Sciatic nerve (tissue), 2 donors: ENCODE measurements at regions not wholly inside any gene's neighbourhood (a gene's known extent, or its start where the extent isn't known, plus 50 kb on each side); places are given as distances from the start of the nearest gene placed in this dataset.
"Not testable (repeated sequence)": the region's sequence is repeated elsewhere in the genome, so short reads cannot be mapped to it uniquely, and the experiment has no call there.

Experiments used
- ATAC-seq: fragments of 200-7000 bp; cut with Tn5 transposase; one replicate; pipeline ENCODE4 v1.9.1; 2020; ENCODE audit warnings: mild to moderate bottlenecking, moderate library complexity
- DNase-seq: peaks from one replicate; pipeline ENCODE4 v3.0.0-alpha.2; 2020; ENCODE audit warnings: low spot score
- intact Hi-C: fragments of 100-400 bp; cut with DNase I; formaldehyde crosslinking; loops from one replicate; pipeline ENCODE4 v1.14.2; 2022
- donor health status: DM: no; HTN: no; CAD: no.
- donor health status: DM: no; HTN: no; CAD: no.

DNA sequence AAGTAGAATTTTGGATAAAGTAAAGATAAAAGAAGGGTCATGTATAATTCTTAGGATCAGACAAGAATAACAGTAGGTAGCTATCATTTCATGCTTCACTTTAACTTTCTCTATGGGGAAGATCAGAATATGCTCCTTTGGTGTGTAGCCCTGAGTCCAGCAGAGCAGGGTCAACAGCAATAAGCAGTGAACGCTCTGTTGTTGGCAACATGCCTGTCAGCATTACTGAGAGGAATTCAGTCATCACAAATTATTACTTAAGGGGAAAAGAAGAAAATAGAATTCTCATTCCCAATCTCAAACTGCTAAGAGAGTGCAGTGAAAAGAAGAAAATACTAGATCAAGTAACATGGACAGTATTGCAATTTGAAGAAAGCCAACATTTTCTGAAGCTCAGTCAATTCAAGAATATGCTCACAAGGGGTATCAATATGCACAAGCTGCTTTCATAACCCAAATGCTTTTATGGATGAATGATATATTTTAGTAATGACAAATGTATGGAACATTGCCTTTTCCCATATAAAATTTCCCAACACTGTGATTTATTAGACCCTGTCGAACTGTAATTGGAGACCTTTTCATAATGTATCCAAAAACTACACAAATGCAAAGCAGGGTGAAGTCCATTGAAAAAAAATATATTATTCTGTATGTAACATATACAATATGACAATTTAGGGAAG, 1359.4 kb downstream of the EFNA5 start:
- DNase-seq = no peak
- intact Hi-C loops = no loop called here
- no peak for ATAC-seq

DNA sequence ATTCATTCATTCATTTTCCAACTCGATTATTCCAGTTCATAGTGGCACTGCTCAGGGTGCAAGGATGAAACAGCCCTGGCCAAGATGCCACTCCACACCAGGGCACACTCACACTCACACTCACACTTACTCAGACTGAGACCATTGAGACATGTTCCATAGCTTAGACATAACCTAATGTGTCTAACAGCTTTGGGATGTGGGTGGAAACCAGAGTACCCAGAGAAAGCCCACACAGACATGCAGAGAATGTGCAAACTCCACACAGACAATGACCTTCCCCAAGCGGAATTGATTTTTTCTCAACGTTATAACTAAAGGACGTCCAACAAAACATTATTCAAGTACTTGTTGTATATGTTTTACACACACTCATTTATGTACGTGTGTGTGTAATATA, 1363.5 kb downstream of the EFNA5 start:
- intact Hi-C loops = no loop called here
- DNase-seq (no peak), ATAC-seq (no peak)

DNA sequence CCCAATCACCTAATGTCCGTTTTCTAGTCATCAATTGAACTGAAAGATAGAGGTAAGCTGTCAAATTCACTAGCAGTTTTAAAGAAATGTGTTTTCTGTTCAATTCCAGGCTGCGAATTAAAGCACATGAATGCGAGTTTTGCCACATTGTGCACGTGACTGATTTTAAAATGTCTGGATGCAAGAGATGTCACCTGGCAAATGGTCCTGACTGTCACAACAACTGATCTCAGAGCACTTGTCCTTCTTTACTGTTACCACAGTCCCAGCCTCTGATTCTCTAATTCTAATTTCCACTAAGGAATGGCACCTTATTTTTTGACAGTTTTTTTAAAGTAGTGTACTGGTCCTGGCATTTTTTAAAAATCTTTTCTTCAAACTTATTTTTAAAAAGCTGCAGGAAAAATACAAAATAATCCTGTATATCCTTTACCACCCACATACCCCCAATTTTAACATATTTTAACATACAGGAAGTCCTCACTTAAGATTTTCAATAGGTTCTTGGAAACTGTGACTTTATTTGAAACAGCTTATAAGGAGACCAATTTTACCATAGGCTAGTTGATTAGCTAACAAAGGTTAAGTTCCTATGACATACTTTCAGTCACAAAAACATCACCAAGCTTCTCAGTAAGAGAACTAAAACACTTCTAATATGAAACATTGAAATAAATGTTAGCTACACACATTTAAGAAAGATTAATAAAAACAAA, 1364.3 kb downstream of the EFNA5 start:
- no peak for ATAC-seq
- DNase-seq = no peak
- intact Hi-C loops = no loop called here

DNA sequence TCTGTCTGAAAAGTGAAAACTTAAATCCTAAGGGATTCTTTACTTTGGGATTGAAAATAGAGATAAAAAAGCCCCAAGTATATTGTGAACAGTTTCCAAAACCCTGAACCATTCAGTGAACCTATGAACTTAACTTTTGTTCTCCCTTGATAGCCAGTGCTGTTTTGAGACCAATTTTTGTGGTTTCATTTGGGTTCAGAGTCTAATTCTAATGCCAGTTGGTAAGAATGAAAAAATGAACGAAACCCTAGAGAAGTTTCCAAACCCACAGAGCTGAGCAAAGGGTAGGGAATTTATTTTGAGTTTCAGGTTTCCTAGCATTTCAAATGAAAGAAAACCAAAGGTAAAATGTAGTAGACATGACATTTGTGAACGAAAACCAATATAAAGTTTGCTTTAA, 1366.8 kb downstream of the EFNA5 start:
- intact Hi-C loops = no loop called here
- ATAC-seq = no peak
- DNase-seq = no peak

- ATAC-seq (no peak), DNase-seq (no peak)
- intact Hi-C loops = no loop called here
These were observed 1378.1 kb downstream of the EFNA5 start for GRCh38 chr5:106292654-106293053.

GRCh38 chr5:106290841-106291240, 1379.9 kb downstream of the EFNA5 start:
- no peak for ATAC-seq
- no peak for DNase-seq
- intact Hi-C loops = no loop called here

DNA sequence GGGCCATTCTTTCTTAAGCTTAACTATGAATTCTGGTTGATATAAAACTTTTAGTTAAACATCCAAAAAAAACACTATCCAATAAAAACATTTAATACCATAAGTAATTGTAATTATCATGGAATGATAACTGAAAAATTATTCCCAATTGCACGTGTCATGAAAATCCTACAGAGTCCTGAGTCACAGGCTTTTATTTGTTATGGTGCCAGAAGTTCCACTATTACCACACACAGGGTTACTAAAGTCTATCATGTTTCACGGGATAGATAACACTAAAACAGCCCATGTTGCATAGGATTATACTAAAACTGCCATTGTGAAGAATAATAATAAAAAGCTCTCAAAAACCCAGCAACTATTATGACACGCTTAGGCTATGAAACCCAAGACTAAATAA, 1381.8 kb downstream of the EFNA5 start:
- intact Hi-C loops = no loop called here
- ATAC-seq (no peak), DNase-seq (no peak)

GRCh38 chr5:106277540-106278096, 1393.1 kb downstream of the EFNA5 start:
- intact Hi-C loops = no loop called here
- DNase-seq = no peak
- ATAC-seq = no peak

- intact Hi-C loops = no loop called here
- ATAC-seq (peak; percentile 28), DNase-seq (no peak)
These were observed 1401.4 kb downstream of the EFNA5 start for GRCh38 chr5:106269252-106269843.

DNA sequence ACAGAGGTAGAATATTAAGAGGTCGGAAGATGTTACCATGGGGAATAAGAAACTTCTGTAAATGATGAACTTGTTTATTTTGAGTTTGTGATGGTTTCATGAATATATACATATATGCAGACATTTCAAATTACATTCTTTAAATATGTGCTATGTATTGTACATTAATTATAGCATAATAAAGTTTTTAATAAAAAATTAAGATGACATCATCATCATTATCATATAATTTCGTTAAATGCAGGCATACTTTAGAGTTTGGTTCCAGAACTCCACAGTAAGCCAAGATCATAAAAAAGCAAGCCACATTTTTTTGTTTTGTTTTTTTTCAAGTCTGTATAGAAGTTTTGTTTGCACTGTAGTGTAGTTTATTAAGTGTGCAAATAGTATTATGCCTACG, 1403.5 kb downstream of the EFNA5 start:
- intact Hi-C loops = no loop called here
- DNase-seq (no peak), ATAC-seq (no peak)

DNA sequence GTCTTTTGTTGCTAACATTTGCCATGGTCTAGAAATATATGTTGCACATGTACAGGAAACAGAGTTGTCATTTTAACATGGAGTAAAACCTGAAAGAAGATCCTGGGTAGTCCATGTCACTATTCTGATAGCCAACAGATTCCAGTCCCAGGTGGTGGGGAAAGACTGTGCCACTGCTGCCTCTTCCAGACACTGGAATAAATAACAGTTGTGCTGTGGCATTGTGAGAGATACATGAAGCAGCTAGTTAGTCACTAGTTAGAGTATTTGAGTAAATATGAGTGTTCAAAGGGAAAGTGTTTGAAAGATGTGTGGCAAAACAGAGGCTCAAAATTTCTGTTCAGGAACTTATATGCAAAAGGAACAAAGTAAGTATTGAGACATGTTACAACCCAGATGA, 1408.3 kb downstream of the EFNA5 start:
- intact Hi-C loops = no loop called here
- ATAC-seq (no peak), DNase-seq (no peak)

DNA sequence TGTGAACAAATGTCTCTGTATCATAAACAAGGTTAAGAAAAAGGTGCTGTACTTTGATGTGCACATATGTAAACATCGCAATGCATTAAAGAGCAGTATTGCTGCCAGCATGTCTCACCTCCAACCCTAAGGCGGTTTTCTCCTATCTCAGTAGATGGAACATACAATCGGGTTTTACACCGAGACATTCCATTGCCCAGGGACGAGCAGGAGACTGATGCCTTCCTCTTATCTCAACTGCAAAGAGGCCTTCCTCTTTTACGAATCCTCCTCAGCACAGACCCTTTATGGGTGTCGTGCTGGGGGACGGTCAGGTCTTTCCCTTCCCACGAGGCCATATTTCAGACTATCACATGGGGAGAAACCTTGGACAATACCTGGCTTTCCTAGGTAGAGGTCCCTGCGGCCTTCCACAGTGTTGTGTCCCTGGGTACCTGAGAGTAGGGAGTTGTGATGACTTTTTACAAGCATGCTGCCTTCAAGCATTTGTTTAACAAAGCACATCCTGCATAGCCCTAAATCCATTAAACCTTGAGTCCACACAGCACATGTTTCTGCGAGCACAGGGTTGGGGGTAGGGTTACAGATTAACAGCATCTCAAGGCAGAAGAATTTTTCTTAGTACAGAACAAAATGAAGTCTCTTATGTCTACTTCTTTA, 1411.2 kb downstream of the EFNA5 start:
- DNase-seq, ATAC-seq, intact Hi-C loops: not testable (repeated sequence)

DNA sequence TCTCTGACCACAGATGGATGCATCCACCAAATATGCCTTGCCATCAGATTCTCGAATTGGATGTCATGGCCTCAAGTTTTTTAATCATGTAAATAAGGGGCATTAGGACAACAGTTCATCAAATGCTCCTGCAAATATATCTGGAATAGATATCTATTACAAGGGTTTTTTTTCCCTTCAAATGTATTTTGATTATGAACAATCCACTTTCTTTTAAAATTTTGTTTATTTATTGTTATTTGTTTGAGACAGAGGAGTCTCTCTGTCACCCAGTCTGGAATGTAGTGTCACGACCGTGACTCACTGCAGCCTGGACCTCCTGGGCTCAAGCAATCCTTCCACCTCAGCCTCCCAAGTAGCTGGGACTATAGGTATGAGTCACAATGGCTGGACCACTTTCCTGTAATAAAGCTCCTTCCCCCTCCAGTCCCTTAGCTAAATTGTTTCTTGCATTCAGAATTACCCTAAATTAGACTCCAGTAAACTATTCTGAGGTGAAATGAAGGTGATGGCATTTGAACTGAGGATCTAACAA, 1412.1 kb downstream of the EFNA5 start:
- intact Hi-C loops = no loop called here
- no peak for ATAC-seq
- no peak for DNase-seq

DNA sequence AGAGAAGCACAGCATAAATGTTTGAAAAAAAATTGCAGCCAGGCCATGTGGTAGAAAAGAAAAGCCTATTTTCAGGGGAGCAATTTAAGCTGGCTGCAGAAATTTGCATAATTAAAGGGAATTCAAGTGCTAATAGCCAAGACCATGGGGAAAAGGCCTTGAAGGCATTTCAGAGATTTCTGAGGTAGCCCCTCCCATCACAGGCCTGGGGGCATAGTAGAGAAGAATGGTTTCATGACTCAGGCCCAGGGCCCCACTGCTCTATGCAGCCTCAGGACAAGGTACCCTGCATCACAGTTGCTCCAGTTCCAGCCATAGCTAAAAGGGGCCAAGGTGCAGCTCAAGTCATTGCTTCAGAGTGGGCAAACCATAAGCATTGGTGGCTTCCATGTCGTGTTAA, 1416.0 kb downstream of the EFNA5 start:
- intact Hi-C loops = no loop called here

GRCh38 chr5:106246044-106246745, 1424.5 kb downstream of the EFNA5 start:
- intact Hi-C loops, ATAC-seq, DNase-seq: not testable (repeated sequence)

More for the DNA sequence above, 1416.0 kb downstream of the EFNA5 start:
- no peak for DNase-seq
- ATAC-seq = no peak

DNA sequence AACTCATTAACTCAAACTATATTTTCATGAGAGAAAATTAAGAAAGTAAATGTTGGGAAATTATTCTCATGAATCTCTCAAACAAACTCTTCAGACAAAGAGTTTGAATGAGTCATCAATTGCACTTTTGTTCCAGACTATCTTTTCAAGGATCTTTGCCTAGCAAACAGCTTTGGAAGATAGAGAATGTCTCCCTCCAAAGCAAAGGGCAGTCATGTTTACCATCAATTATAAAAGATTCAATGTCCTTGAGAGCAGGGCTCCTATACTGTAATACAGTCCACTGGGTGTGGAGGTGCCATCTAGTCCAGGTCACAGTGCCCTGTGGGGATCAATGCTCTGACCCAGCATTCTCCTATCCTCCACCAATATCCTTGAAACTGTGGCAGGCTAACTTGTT, 1429.3 kb downstream of the EFNA5 start:
- ATAC-seq (no peak), DNase-seq (no peak)
- intact Hi-C loops = no loop called here

- no peak for DNase-seq
- intact Hi-C loops = loop anchor here (10.0 kb wide), 1 partner anchor 1009 kb away; no protein-coding TSS in a partner anchor
- ATAC-seq = no peak
These were observed 1464.7 kb downstream of the EFNA5 start for GRCh38 chr5:106205916-106206571.

- DNase-seq (no peak), ATAC-seq (no peak)
- intact Hi-C loops = loop anchor here (10.0 kb wide), 1 partner anchor 1013 kb away; no protein-coding TSS in a partner anchor
These were observed 1468.7 kb downstream of the EFNA5 start for GRCh38 chr5:106202035-106202434.
